SW 1271 (cell line): ENCODE measurements at regions not wholly inside any gene's neighbourhood (a gene's known extent, or its start where the extent isn't known, plus 50 kb on each side); places are given as distances from the start of the nearest gene placed in this dataset.

Experiments
- DNase-seq, 2 experiments: peaks; one replicate each; lab custom pipeline; 2025; lab: John Stamatoyannopoulos, UW

DNA sequence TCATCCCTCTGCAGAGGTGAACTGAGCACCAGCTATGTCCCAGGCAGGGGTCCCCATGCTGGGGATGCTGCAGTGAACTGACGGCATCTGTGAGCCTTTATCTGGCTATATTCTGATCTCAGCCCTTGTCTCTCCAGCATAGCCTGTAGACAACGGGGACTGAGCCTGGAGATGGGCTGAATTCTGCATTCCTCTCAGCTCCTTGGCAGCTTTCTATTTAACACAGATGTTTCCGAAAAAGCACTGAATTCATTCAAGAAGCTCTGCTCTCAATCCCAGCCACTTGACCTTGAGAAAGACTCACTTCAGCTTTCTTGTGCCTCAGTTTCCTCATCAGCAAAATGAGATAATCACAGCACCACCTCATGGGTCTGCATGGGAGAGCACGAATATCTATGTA, 204.4 kb upstream of the PMEPA1 start:
- no peak for DNase-seq

DNA sequence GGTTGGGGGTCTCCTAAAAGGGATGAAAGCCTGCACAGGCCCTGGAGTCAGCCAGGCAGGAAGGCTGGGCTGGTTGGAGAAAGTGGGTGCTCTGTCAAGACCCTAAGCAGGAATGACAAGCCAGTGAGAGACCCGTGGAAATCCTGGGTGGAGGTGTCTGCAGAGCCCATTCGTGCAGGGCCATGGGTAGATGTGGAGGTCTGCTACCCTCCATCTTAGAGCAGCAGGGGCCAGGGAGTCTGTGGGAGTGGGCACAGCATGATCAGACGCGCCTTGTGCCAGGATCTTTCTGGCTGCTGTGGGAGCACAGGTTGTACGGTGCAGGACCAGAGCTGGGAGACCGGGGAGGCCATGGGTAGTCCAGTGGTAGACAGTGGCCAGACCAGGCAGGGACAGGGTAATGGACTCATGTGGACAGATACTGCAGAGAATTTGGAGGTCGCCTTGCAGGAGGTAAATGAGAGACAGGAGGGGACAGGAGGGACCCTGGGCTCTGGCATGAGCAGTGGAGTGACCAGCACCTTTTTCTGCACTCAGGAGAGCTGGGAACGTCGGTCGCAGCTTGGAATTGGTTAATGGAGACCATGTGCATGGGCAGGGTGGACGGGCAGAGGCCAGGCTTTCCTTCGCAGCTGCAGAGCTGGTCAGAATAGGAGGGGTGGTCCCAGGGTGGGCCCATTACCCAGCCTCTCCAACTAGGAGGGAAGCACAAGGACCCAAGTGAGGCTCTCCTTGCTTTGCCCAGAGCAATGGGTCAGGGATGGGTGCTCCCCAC, 203.5 kb upstream of the PMEPA1 start:
- DNase-seq: no peak

DNA sequence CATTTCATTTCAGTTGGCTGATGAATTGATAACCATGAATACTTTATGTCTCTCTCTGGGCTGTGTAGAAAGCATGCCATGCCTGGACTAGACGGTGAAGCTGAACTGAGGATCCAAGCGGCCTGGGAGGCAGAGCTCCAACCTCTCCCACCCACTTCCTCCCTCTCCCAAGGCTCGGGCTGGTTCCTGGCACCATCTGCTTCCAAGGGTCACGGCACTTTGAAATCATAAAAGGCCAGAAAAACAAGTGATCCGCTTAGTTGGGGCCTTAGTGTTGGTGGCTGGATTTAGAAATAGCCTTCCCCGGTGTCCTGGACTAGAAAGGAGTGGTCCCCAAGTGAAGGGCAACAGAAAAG, 202.4 kb upstream of the PMEPA1 start:
- no peak for DNase-seq

DNA sequence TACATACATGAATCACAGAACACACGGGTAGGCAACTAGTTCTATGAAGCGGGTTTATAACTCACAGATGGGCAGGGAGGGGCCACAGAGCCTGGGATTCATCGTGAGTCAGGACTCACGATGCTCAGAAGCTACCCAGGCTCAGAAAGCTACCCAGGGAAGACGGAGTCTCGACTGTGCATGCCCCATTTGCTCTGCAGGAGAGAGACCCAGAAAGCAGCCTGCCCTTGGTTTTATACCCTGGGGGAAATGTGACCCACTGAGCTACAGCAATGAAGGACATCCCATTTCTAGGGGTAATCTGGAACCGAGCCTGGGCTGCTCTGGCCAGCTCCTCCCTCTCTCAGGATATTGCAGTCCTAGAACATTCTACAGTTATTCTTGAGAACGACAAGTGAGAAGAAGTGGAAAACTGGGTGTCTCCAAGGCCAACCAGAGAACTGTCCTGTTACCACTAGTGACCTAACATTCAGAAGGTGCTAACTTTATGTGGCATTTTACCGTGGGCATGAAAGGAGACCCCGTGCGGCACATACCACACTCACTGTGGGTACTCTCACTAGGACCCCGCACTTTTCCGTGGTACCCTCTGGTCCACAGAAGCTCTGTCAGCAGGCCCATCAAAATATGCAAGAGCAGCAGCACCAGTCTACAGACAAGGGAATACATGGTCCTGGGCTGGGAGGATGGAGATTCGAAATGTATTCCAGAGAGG, 201.9 kb upstream of the PMEPA1 start:
- DNase-seq: no peak

DNA sequence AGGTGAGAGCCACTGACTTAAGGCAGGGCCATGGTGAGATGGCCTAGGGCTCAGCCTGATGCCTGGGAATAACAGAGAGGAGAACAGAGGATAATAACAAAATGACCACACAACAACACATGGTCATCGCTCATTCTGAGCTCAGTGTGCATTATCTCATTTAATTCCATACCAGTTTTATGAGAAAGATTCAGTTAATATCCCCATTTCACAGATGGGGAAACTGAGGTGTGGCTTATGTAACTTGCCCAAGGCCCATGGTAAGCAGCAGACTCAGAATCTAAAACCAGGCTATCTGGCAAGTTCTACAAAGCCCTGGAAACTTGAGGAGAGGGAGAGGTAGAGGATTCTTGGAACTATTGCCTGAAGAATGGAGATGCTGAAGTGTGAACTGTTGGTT, 200.9 kb upstream of the PMEPA1 start:
- DNase-seq: no peak

DNA sequence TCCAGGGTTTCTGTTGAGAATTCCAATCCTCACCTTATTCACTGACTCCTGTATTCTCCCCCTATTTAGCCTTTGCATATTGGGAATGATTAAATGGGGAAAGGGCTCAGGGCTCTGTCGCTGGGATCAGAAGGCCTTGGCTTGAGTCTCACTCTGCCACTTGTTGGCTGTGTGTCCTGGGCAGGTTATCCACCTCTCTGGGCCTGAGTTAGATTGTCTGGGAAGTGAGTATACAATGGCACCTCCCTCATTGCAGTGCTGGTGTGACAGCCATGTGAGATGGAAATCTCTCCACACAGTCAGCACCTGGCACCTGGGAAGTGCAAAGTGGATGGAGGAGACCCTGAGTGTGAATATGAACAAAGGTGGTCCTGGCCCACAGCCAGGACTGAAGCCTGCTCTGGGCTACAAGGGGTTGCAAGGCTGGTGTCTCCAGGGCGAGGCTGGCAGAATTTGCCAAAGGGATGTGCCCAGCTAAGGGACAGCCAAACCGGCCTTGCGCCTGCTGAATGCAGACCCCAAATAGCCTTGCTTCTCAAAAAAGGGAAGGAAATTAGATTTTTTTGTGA, 200.0 kb upstream of the PMEPA1 start:
- DNase-seq: no peak

DNA sequence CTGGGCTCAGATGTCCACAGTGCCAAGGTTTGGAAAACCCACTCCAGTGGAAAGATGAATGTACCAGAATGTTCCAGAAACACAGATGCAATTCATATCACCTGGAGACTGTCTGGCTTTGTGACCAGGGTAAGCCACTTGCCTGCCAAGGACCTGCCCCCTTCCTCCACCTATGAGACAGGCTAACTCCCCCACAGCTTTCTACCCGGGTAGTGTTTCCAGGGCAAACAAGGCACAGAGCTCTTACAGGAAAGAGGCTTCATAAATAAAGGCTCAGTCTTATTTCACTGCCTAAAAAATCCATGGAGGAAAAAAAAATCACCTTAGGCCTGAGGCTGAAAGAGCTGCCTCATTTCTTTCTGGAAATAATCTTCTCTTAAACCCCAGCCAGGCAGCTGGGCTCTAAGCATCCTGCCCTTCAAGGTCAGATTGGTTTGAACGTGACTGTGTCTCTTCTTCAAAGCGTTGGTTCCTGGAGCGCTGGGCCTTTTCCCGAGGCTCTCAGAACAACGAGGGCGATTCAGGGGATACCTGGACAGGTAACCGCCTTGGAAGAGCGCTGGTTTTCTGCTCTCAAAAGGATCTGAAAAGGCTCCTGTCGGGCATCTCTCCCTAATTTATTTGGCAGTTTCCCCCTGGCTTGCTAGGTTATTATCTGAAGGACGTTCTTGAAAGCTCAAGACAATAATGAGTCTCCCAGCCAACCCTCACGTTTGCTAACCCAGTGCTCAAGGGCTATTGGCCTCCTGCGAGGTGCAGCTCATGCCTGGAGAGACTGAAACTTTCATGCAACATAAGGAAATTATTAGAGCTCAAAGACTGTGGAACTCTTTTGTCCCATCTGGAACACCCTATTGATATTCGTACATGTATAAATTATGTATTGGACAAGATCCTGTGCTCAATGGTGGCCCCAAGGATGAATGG, 199.2 kb upstream of the PMEPA1 start:
- no peak for DNase-seq

DNA sequence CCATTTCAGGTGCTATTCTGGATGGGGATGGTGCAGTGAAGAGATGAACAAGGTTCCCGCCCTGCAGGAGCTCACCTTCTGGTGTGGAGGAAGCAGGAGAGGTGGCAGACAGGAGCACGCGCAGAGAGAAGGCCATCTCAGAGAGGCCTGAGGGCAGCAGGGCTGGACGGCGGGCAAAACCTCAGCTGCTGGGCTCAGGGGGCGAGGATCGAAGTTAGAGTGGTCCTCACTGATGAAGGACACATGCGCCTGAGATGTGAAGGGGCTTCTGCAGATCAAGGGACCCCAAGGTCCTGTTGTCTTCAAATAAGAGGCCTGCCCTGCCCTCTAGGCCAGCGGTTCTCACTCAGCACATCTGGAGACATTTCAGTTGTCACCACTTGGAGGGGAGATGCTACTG, 198.4 kb upstream of the PMEPA1 start:
- DNase-seq: no peak

DNA sequence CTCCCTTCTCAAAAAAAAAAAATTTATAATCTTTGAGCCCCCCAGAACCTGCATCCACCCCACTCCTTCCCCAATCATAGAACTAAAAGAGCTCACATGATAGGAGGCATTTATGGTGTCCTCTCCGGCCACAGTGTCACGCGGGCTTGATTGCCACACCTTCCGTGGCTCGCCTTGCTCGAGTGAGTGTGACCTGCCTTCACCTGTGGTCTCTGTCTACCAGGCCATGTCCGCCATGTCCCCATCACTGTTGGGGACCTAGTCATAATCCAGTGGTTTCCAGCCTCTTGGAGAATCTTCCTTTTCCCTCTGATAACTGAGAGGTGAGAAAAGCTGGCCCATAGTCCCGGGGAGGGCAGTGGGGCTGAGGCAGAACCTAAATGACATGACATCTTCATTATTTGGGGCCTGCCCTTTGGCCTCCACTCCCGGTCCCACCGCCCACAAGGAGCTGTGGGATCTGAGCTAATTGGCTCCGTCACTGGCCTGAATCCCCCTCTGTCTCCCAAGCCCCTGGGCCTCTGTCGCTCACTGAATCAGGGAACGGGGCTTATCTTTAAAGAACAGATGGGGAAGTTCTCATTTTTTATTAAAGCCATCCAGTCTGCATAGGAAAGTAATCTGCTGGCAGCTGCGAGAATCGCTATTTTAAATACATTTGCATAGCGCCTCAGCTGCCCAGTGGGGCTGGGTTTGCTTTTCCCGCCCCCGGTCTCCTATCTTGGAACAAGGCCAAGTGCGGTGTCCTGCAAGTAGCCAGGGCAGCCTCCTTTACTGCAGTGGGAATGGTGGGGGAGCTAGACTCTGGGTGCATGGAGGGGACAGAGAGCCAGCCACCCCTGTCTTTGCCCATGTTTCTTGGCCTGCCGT, 197.6 kb upstream of the PMEPA1 start:
- no peak for DNase-seq

DNA sequence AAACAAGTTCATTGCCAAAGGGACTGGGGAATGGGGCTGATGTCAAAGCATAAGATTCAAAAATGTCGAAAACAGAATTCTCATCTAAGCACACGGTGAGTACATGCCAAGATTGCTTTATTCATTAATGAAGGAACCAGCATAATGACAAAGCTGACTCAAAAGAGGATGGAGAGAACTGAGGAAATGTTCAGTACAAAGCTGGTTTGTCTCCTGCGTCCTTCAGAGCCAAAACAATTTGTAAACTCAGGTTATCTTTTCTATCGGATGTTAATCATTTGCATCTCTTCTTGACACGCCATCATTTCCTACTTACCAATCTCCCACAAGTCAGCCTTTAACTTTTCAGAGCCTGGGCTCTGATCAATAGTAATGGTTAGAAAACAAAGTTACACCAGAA, 195.6 kb upstream of the PMEPA1 start:
- no peak for DNase-seq

DNA sequence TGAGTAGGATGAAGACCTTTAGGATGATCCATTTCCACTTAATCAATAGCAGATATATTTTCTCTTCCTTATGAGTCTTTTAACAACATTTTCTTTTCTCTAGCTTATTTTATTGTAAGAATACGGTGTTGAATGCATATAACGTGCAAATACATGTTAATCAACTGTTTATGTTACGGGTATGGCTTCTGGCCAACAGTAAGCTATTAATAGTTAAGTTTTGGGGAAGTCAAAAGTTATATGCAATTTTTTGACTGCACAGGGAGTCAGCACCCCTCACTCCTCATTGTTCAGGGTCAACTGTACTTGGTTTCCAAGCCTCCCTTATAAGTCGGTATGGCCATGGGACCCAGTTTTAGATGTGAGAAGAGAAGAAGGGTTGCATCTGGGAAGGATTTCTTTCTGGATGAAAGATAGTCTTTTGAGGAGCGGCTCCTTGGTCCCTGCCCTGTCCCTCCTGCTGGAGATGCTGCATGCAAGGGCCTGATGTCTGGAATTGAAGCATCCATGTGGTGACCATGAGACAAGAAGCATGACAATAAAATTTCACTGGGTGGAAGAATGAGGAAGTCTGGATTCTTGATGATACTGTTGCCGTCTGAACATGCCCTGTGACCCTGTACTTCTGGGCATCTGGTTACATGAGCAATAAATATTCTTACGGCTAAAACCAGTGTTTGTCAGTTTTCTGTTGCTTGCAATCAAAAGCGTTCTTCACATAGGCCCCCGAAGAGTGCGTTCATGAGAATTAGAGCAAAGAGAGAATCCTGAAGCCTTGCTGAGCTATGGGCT, 194.7 kb upstream of the PMEPA1 start:
- DNase-seq: no peak

DNA sequence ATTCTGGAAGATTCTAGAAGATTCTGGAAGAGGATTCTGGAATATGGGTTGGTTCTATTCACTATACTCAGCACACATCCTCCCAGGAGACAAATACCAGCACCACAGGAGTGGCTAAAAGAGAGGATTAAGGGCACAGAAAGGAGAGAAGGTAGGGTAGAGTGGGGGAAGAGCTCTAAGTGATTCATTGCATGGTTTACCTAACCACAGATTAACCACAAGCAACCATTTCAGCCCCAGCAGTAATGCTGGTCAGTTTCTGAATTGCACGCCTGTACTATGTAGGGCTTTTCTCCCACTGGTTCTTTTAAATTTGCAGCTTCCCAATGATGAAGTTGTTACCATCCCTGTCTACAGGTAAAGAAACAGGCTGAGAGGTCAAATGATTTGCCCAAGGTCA, 192.7 kb upstream of the PMEPA1 start:
- peak in 1 of 2 experiments; percentile 14 for DNase-seq

DNA sequence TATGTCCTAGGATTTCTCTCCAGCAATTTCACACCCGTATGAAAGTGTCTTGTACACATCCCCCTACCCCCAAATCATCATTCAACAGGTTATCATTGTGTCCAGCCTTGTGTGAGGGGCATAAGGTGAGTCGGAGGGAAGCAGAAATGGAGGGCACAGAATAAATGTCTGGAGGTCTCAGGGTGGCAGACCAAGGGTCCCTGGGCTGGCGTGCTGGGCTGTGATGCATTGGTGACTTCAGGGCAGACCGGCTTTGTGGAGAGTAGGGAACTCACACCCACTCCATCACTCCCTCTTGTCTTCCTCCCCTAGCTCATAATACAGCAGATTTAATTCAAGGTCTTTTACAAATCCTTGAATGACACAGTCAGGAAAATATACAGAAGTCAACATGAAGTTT, 191.7 kb upstream of the PMEPA1 start:
- no peak for DNase-seq

DNA sequence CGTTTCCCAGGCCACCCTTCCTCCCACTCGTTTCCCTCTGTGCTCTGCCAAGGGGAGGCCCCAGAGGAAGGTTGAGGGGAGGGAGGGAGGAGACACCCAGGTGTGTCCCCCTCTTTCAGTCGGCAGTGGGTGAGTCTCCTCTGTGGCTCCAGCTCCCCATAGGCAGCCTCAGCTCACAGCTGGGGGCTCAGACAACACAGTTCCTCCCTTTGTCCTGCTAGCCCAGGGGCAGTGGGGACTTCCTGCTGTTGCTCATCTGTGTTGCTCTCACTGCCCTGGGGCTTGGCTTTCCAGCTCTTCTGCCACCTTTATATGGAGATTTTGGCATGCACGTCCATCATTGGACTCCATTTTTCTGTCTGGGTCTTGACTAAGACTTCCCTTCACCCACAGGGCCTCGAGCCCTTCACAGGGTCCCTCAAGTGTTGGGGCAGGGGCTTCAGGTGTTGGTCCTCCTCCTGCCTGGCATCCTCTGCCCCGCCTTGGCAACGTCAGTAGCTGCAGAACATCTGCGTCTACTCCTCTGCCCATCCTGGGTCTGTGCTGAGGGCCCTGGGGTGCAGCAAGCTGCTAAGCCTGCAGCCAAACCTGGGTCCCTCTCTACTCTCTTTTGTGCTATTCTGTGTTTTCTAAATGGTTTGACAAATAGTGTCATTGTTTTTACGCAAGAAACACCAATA, 190.6 kb upstream of the PMEPA1 start:
- no peak for DNase-seq

DNA sequence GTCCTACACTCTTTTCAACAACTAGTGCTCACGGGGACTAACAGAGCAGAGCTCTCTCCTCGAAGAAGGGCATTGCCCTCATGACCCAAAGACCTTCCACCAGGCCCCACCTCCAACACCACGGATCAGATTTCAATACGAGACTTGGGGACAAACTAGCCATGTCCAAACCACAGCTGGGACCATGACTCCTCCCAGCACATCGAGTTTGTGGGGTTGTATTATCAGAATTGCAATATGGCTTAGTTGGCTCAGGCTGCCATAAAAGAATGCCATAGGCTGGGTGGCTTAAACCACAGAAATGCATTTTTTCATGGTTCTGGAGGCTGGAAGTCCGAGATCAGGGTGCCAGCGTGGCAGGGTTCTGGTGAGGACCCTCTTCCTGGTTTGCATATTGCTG, 189.7 kb upstream of the PMEPA1 start:
- no peak for DNase-seq

DNA sequence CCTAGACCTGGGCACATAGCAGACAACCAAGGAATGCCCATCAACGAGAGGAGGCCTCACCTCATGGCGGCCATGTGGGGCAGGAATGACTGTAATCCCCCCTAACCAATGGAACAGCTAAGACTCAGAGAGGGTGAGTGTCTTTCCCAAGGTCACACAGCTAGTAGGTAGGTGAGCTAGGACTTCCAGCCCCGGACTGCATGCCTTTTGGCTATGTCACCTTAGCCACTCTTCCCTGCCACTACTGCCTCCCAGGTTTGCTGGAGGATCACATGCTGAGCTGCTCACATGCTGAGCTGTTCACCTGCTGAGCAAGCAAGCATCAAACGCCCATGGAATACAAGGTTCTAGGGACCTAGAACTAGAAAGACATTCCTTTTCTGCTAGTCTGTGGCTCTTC, 188.5 kb upstream of the PMEPA1 start:
- DNase-seq: no peak

DNA sequence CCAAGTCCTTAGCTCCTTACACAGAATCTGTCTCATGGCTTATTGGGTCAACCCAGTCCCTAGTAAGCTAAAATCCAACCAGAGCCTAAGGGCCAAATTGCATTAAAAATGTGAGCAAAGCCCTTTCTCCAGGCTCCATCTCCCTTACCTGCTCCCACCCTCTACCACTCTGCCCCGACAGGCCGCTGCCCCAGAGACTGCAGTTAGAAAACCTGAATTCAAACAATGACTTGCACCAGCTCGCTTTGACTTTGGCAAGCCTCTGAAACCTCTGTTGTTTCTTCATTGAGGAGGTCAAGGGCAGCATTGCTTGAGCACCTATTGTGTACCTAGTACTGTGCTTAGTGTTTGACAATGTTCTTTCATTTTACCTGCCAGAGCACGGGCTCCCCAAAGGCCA, 188.1 kb upstream of the PMEPA1 start:
- no peak for DNase-seq

DNA sequence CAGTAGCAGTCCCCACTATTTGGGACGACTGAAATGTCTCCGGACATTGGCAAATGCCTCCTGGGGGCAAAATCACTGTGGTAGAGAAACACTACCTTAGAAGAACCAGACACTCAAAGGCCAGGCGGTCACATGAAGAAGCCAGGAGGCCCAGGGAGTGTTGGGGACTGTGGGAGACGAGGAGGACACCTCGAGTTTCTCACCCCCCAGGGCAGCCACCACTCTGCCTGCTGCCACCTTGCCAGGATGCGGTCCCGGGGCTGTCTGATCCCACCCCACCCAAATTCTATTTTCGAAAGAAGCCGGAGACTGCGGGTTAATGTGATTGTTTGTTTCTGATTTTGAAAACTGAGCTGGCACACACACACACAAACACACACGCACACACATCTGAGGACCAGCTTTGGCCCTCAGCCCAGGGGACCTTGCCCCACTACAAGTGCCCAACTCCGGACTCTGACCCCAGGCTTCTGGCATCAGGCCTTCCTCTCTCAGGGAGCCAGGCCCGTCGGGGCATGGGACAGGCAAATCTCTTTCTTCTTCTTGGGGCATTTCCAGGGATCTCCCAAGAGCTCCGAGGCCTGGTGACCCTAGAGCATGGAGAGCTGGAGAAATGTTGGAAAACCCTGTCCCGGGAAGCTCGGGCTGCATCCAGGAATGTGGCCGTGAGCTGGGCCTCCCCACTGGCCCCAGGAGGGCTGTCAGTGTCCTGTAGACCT, 187.5 kb upstream of the PMEPA1 start:
- DNase-seq: no peak

DNA sequence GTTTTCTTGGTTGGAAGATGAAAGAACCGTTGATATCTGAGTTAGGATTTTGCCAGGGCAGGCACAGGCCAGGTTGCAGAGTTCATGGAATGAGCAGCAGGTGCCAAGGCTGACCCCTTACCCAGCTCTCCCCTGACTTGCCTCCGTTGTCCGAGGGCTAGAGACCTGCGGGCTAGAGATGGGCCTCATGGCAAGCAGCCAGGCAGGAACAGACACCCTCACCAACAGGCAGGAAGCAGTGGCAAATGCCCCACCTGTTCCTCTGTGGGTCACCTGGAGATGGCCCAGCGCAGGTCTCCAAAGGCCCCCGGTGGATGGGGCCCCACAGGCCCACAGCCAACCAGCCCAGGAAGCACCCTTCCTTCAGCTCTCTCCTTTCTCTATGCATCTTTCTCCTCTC, 186.7 kb upstream of the PMEPA1 start:
- DNase-seq: no peak
